PC-9 (cell line): ENCODE measurements at regions not wholly inside any gene's neighbourhood (a gene's known extent, or its start where the extent isn't known, plus 50 kb on each side); places are given as distances from the start of the nearest gene placed in this dataset.

Experiments used
- BruUV-seq: library from RNA; stranded (reverse); fragments of 400-500 nt; replicated peaks from 2 replicates; lab custom pipeline; 2021; lab: Mats Ljungman, UMichigan
- CTCF ChIA-PET: fragments of 300-600 bp; sonication (Branson Sonifier 250); formaldehyde crosslinking; loops from one replicate; lab custom pipeline; 2022; ENCODE audit warnings: antibody characterized with exemption; lab: Charles Lee
- POLR2A ChIA-PET: fragments of 300-600 bp; sonication (Branson Sonifier 250); formaldehyde crosslinking; loops from one replicate; lab custom pipeline; 2022; ENCODE audit warnings: antibody characterized with exemption; ENCODE audit not compliant: unreplicated experiment; lab: Charles Lee
- DNase-seq, 2 experiments: peaks; one replicate each; pipeline versions ENCODE4 v3.0.0 to v3.0.0-alpha.2; 2015 to 2022; ENCODE audit warnings: mixed read lengths in 1 of 2
- H2AFZ ChIP-seq: fragments of 200-600 bp; sonication (generic); 2 replicates; pipeline ENCODE4 v1.8.1; 2017; ENCODE audit warnings: antibody characterized with exemption
- H3F3A ChIP-seq: fragments of 200-600 bp; sonication (generic); 2 replicates; pipeline ENCODE4 v1.8.1; 2017; ENCODE audit warnings: antibody characterized with exemption, mild to moderate bottlenecking, low read depth; ENCODE audit not compliant: insufficient read depth
- H3K27ac ChIP-seq: fragments of 200-600 bp; sonication (generic); 2 replicates; pipeline ENCODE4 v1.6.1; 2016; ENCODE audit warnings: mixed run types
- H3K27me3 ChIP-seq: fragments of 200-600 bp; sonication (generic); 2 replicates; pipeline ENCODE4 v1.6.1; 2016; ENCODE audit warnings: low read depth, mixed run types; ENCODE audit not compliant: insufficient read depth
- H3K36me3 ChIP-seq: fragments of 200-600 bp; sonication (generic); 2 replicates; pipeline ENCODE4 v1.6.1; 2016; ENCODE audit warnings: low read depth, mixed run types
- H3K4me1 ChIP-seq: fragments of 200-600 bp; sonication (generic); replicated peaks from 2 replicates; pipeline ENCODE4 v1.6.1; 2016; ENCODE audit warnings: mixed run types; ENCODE audit not compliant: insufficient read depth
- H3K4me2 ChIP-seq: fragments of 200-600 bp; sonication (generic); 2 replicates; pipeline ENCODE4 v1.6.1; 2017; ENCODE audit warnings: mixed run types
- H3K4me3 ChIP-seq: fragments of 200-600 bp; sonication (generic); 2 replicates; pipeline ENCODE4 v1.6.1; 2016; ENCODE audit warnings: mixed run types
- H3K79me2 ChIP-seq: fragments of 200-600 bp; sonication (generic); 2 replicates; pipeline ENCODE4 v1.6.1; 2017; ENCODE audit warnings: low read depth, mixed run types
- H3K9me2 ChIP-seq: fragments of 200-600 bp; sonication (generic); 2 replicates; pipeline ENCODE4 v1.8.1; 2017; ENCODE audit warnings: mild to moderate bottlenecking; ENCODE audit not compliant: insufficient read depth
- H3K9me3 ChIP-seq: fragments of 200-600 bp; sonication (generic); 2 replicates; pipeline ENCODE4 v1.8.1; 2016; ENCODE audit warnings: low read depth; ENCODE audit not compliant: insufficient read depth
- H4K20me1 ChIP-seq: fragments of 200-600 bp; sonication (generic); 2 replicates; pipeline ENCODE4 v1.8.1; 2017; ENCODE audit not compliant: insufficient read depth
- EZH2 ChIP-seq: fragments of 200-600 bp; sonication (generic); IDR thresholded peaks from 2 replicates; pipeline ENCODE4 v1.8.0; 2017; ENCODE audit warnings: antibody characterized with exemption, low read depth
- intact Hi-C: fragments of 100-400 bp; cut with micrococcal nuclease; formaldehyde crosslinking; loops from one replicate; pipeline ENCODE4 v1.10.0; 2022; ENCODE audit not compliant: unreplicated experiment
- TF ChIP-seq, protein P1 (sequence below): fragments of 200-600 bp; sonication (generic); conservative IDR thresholded peaks from 2 replicates; pipeline ENCODE4 v1.6.1; 2017; ENCODE audit warnings: mixed run types, antibody characterized with exemption, mild to moderate bottlenecking, moderate library complexity

DNA sequence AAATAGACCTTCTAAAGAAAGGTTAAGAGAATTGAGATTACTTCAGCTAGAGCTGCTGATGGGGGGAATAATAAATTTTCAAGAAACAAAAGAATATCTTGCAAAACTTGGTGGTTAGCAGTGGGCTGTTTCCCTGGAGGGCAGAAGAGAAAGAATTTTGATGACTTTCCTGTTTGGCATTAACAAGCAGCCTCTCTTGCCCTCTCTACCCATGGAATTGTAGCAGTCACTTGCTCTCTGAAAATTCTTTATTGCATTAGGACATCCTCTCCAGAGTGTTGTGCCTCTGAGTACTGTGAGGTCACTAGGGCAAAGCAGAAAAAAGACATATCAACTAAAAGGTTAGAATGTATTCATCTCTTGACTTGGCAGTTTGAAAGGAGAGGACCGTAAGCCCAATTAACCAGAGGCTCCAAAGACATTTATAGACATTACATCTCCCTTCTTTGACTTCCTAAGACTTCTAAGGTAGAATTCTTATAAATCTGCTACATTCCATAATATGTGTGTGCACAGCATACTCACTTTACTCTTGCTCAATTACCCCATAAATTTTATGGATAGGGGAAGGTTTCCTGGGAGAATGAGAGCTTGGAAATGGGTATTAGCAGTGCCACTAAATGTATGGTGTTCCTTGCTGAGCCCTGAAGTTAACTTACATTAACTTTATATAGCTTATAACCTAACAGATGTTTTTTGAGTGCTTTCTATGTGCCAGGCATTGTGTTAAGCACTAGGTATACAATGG, 215.3 kb downstream of the KIF20B start:
- peak; percentile 16 to 91 for DNase-seq
- CTCF ChIA-PET, result no interaction called here
- intact Hi-C loops, result no loop called here
- Histone ChIP-seq H3K79me2 (no peaks in the 10 kb centered on the region), H3K27me3 (no peaks in the 10 kb centered on the region), H3K4me3 (no peak overlapping the region), H3K4me1 (peaks cover 50% of the 10 kb centered on the region), H3K27ac (peak overlapping the region; percentile 71), H3K4me2 (peak overlapping the region; percentile 56), H3F3A (peaks cover 23% of the 10 kb centered on the region), H3K36me3 (no peaks in the 10 kb centered on the region), H2AFZ (0 out of 2 replicates have a peak overlapping the region, but pooled peaks have one; percentile 27), H3K9me2 (no peaks in the 10 kb centered on the region), H3K9me3 (no peaks in the 10 kb centered on the region), H4K20me1 (no peaks in the 10 kb centered on the region)
- POLR2A ChIA-PET, result interaction anchor here (0.5 to 0.6 kb wide), 3 partner anchors 58 to 117 kb away, joined by 3 to 4 read pairs (median 3); no protein-coding TSS in a partner anchor
- no TSS peak for BruUV-seq
- no peak for TF ChIP-seq EZH2
- TF ChIP-seq, protein P1, sequence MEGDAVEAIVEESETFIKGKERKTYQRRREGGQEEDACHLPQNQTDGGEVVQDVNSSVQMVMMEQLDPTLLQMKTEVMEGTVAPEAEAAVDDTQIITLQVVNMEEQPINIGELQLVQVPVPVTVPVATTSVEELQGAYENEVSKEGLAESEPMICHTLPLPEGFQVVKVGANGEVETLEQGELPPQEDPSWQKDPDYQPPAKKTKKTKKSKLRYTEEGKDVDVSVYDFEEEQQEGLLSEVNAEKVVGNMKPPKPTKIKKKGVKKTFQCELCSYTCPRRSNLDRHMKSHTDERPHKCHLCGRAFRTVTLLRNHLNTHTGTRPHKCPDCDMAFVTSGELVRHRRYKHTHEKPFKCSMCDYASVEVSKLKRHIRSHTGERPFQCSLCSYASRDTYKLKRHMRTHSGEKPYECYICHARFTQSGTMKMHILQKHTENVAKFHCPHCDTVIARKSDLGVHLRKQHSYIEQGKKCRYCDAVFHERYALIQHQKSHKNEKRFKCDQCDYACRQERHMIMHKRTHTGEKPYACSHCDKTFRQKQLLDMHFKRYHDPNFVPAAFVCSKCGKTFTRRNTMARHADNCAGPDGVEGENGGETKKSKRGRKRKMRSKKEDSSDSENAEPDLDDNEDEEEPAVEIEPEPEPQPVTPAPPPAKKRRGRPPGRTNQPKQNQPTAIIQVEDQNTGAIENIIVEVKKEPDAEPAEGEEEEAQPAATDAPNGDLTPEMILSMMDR, result no peak

DNA sequence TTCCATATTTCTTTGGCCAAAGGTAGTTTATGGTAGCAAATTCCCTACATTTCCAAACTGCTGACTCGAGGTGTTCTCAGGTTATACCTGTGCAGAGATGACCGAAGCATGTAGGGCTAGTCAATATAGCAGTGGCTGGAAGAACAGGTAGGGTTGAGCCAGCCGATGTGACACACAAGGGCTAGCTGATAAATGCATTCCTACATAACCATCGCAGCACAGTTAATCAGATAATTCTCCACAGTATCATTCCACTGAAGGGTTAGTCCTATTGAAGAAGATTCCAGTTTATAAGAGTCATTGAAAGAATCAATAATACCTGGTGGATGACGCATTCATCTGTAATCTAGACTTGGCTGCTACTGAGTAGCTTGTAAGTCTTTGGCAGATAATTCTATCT, 220.0 kb downstream of the KIF20B start:
- H3K4me2 ChIP-seq, result peak overlapping the region; percentile 57
- H3K4me1 ChIP-seq, result peaks cover 61% of the 10 kb centered on the region
- intact Hi-C loops, result loop anchor here (1.0 to 2.0 kb wide), 3 partner anchors 75 to 305 kb away; no protein-coding TSS in a partner anchor
- no peaks in the 10 kb centered on the region for H3K9me2 ChIP-seq
- no peak overlapping the region for H3K4me3 ChIP-seq
- peak overlapping the region; percentile 71 for H3K27ac ChIP-seq
- no peaks in the 10 kb centered on the region for H4K20me1 ChIP-seq
- ChIA-PET POLR2A (interaction anchor here (0.5 to 0.7 kb wide), 2 partner anchors 302 to 374 kb away, joined by 3 to 4 read pairs; no protein-coding TSS in a partner anchor), CTCF (interaction anchor here (0.6 kb wide), 2 partner anchors 653 to 669 kb away, joined by 3 to 5 read pairs; no protein-coding TSS in a partner anchor)
- DNase-seq, result peak; percentile 64 to 99
- no peaks in the 10 kb centered on the region for H3K27me3 ChIP-seq
- no peak overlapping the region for H2AFZ ChIP-seq
- no TSS peak for BruUV-seq
- TF ChIP-seq EZH2, result no peak
- TF ChIP-seq, protein P1, result no peak
- H3K9me3 ChIP-seq, result no peaks in the 10 kb centered on the region
- H3K79me2 ChIP-seq, result no peaks in the 10 kb centered on the region
- no peaks in the 10 kb centered on the region for H3K36me3 ChIP-seq
- H3F3A ChIP-seq, result peaks cover 25% of the 10 kb centered on the region

DNA sequence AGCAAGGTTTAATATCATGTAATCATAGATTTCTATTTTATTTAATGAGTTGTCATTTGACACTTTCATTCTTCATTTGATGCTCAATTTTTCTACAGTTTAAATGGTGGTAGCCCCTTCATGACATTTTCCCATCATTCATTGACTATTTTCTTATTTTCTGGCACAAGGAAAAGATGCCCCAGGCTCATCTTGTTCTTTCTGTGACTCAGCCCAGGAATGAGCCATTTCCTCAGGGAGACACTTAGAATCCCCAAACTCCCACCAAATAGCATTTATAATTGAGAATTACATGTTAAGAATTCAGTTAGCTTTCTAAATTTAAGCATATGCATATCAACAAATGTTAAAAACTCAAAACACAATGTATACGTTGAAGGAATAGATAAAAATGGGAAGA, 222.3 kb downstream of the KIF20B start:
- Histone ChIP-seq H3K4me3 (no peak overlapping the region), H3K27me3 (no peaks in the 10 kb centered on the region), H3K27ac (no peak overlapping the region), H3K36me3 (no peaks in the 10 kb centered on the region), H3K79me2 (no peaks in the 10 kb centered on the region), H3K9me3 (no peaks in the 10 kb centered on the region; the same call in 1 of the 2 replicates), H2AFZ (no peak overlapping the region), H3F3A (peaks cover 16% of the 10 kb centered on the region; the same call in 1 of the 2 replicates), H3K4me1 (peaks cover 46% of the 10 kb centered on the region), H4K20me1 (no peaks in the 10 kb centered on the region), H3K9me2 (no peaks in the 10 kb centered on the region), H3K4me2 (no peak overlapping the region)
- no peak for DNase-seq
- no TSS peak for BruUV-seq
- CTCF ChIA-PET, result no interaction called here
- POLR2A ChIA-PET, result no interaction called here
- TF ChIP-seq EZH2, result no peak
- TF ChIP-seq, protein P1, result no peak
- intact Hi-C loops, result no loop called here
